Endothelial cell of umbilical vein (primary cell): ENCODE measurements at regions not wholly inside any gene's neighbourhood (a gene's known extent, or its start where the extent isn't known, plus 50 kb on each side); places are given as distances from the start of the nearest gene placed in this dataset.

Source experiments
- BruUV-seq: library from RNA; stranded (reverse); fragments of 400-500 nt; replicated peaks from 2 replicates; lab custom pipeline; 2021; lab: Mats Ljungman, UMichigan
- CTCF ChIA-PET: fragments of 300-600, 350-600 bp; sonication (Branson Sonifier 250); formaldehyde crosslinking; loops from one replicate; lab custom pipeline; 2021; ENCODE audit warnings: antibody characterized with exemption, inconsistent platforms; lab: Charles Lee
- POLR2A ChIA-PET: fragments of 300-600, 350-600 bp; sonication (Branson Sonifier 250); formaldehyde crosslinking; loops from one replicate; lab custom pipeline; 2021; ENCODE audit warnings: antibody characterized with exemption, inconsistent platforms; lab: Charles Lee
- DNase-seq: peaks from one replicate; pipeline ENCODE4 v3.0.0-alpha.2; 2011; ENCODE audit warnings: low read depth, low spot score
- FAIRE-seq: peaks from 2 replicates; lab custom pipeline; 2011; peaks lifted over from hg19 to GRCh38; lab: Jason Lieb, UNC
- H2AFZ ChIP-seq: 2 replicates; pipeline ENCODE4 v1.6.0; 2012; ENCODE audit warnings: low read depth, low read length, control low read depth, inconsistent platforms
- H3K27ac ChIP-seq: 2 replicates; pipeline ENCODE4 v1.5.1; 2011; ENCODE audit warnings: low read depth, mild to moderate bottlenecking, control low read depth, low read length, moderate library complexity; ENCODE audit not compliant: insufficient read depth
- H3K27me3 ChIP-seq, 2 experiments: 2 replicates each; pipeline versions ENCODE4 v1.6.0 to v1.6.1; 2011; ENCODE audit warnings: low read length in 2 of 2, mixed read lengths in 1 of 2; ENCODE audit not compliant: control insufficient read depth in 2 of 2, insufficient read depth in 2 of 2
- H3K36me3 ChIP-seq, 2 experiments: 2 replicates in 1 of 2; 3 replicates in 1 of 2; pipeline ENCODE4 v1.5.1; 2011; ENCODE audit warnings: low read length in 2 of 2, mild to moderate bottlenecking in 1 of 2, moderate library complexity in 1 of 2; ENCODE audit not compliant: control insufficient read depth in 2 of 2, insufficient read depth in 2 of 2; ENCODE audit errors: extremely low read depth in 1 of 2
- H3K4me1 ChIP-seq: 3 replicates; pipeline ENCODE4 v1.5.1; 2011; ENCODE audit warnings: mild to moderate bottlenecking, low read length; ENCODE audit not compliant: control insufficient read depth, insufficient read depth; ENCODE audit errors: extremely low read depth
- H3K4me2 ChIP-seq: 2 replicates; pipeline ENCODE4 v1.6.1; 2011; ENCODE audit warnings: low read length, control low read depth, mixed read lengths; ENCODE audit not compliant: insufficient read depth
- H3K4me3 ChIP-seq, 3 experiments: fragments of 200-600 bp in 1 of 3; sonication (generic), shearing (Covaris generic) in 1 of 3; replicated peaks in 1 of 3; 2 replicates each; pipeline ENCODE4 v1.5.1; 2011 to 2016; ENCODE audit warnings: control low read depth in 3 of 3, low read length in 3 of 3, mild to moderate bottlenecking in 2 of 3, inconsistent platforms in 1 of 3, low read depth in 1 of 3, moderate library complexity in 1 of 3; ENCODE audit not compliant: insufficient read depth in 1 of 3
- H3K79me2 ChIP-seq: 2 replicates; pipeline ENCODE4 v1.6.0; 2012; ENCODE audit warnings: low read length, inconsistent platforms; ENCODE audit not compliant: control insufficient read depth, insufficient read depth
- H3K9ac ChIP-seq: replicated peaks from 2 replicates; pipeline ENCODE3; 2011; ENCODE audit warnings: low read length, control low read depth; ENCODE audit not compliant: insufficient read depth; ENCODE audit errors: extremely low read depth
- H3K9me1 ChIP-seq: replicated peaks from 3 replicates; pipeline ENCODE4 v1.6.0; 2011; ENCODE audit warnings: mild to moderate bottlenecking, low read length; ENCODE audit not compliant: control insufficient read depth, insufficient read depth; ENCODE audit errors: extremely low read depth
- H3K9me3 ChIP-seq: replicated peaks from 2 replicates; pipeline ENCODE4 v1.5.1; 2012; ENCODE audit warnings: low read length, inconsistent platforms; ENCODE audit not compliant: control insufficient read depth, insufficient read depth
- H4K20me1 ChIP-seq: replicated peaks from 2 replicates; pipeline ENCODE3; 2011; ENCODE audit warnings: mild to moderate bottlenecking, low read length; ENCODE audit not compliant: control insufficient read depth, insufficient read depth; ENCODE audit errors: extremely low read depth
- CTCF ChIP-seq, 2 donors: IDR thresholded peaks; 1 replicate in 1 of 2; 2 replicates in 1 of 2; pipeline ENCODE4 v1.5.1; 2011; ENCODE audit warnings: low read length in 2 of 2, mild to moderate bottlenecking in 2 of 2, moderate library complexity in 2 of 2, control low read depth in 1 of 2, inconsistent platforms in 1 of 2, low read depth in 1 of 2; ENCODE audit not compliant: insufficient read depth in 1 of 2; ENCODE audit errors: extremely low read depth in 1 of 2
- EZH2 ChIP-seq: IDR thresholded peaks from 2 replicates; pipeline ENCODE4 v1.6.1; 2012; ENCODE audit warnings: borderline replicate concordance, low read depth, mild to moderate bottlenecking, moderate library complexity, low read length, inconsistent platforms; ENCODE audit not compliant: severe bottlenecking
- FOS ChIP-seq: IDR thresholded peaks from 2 replicates; pipeline ENCODE4 v1.6.1; 2011; ENCODE audit warnings: mild to moderate bottlenecking, low read length, moderate library complexity, borderline replicate concordance; ENCODE audit not compliant: insufficient read depth
- GATA2 ChIP-seq: IDR thresholded peaks from 2 replicates; pipeline ENCODE4 v1.7.0; 2011; ENCODE audit warnings: low read depth, mild to moderate bottlenecking, moderate library complexity, mixed read lengths, low read length; ENCODE audit not compliant: insufficient read length, insufficient read depth
- JUN ChIP-seq: IDR thresholded peaks from 2 replicates; pipeline ENCODE4 v1.6.1; 2011; ENCODE audit warnings: borderline replicate concordance, low read depth; ENCODE audit not compliant: insufficient read length, insufficient read depth
- MAX ChIP-seq: IDR thresholded peaks from 2 replicates; pipeline ENCODE4 v1.6.1; 2011; ENCODE audit not compliant: insufficient read depth, insufficient read length
- MYC ChIP-seq: IDR thresholded peaks from one replicate; pipeline ENCODE4 v1.6.1; 2011; ENCODE audit warnings: mild to moderate bottlenecking, low read depth, low read length
- POLR2A ChIP-seq: IDR thresholded peaks from 2 replicates; pipeline ENCODE4 v1.6.1; 2012; ENCODE audit warnings: low read depth, mild to moderate bottlenecking, control low read depth, low read length
- POLR2AphosphoS5 ChIP-seq: IDR thresholded peaks from 2 replicates; pipeline ENCODE4 v1.6.1; 2012; ENCODE audit warnings: low read depth, mild to moderate bottlenecking, control low read depth, low read length, moderate library complexity; ENCODE audit not compliant: insufficient read depth
- dilution Hi-C: fragments of 300-500 bp; cut with MboI; formaldehyde crosslinking; loops from one replicate; pipeline ENCODE4 v1.15.0; 2019; ENCODE audit warnings: low sequenced_read_pairs; ENCODE audit not compliant: extremely low pct_ligation_motif_present
- intact Hi-C: fragments of 100-400 bp; cut with micrococcal nuclease; formaldehyde crosslinking; loops from one replicate; pipeline ENCODE4 v1.10.0; 2022

- intact Hi-C loops (no loop called here), dilution Hi-C loops (no loop called here)
- no peaks in the 10 kb centered on the region for H3K36me3 ChIP-seq
- TF ChIP-seq JUN = no peak
- no peak for TF ChIP-seq POLR2A
- no peak for TF ChIP-seq MYC
- TF ChIP-seq CTCF (IDR thresholded peaks at IDR 0.05; ENCODE audit: extremely low read depth in 1 of 2, insufficient read depth in 1 of 2, low read depth in 1 of 2, low read length in 2 of 2) = no peak
- no peak for TF ChIP-seq POLR2AphosphoS5
- TF ChIP-seq GATA2 = no peak
- TF ChIP-seq FOS = no peak
- TF ChIP-seq MAX = no peak
- no peak for TF ChIP-seq EZH2
- H3K9me1 ChIP-seq = no peaks in the 10 kb centered on the region
- FAIRE-seq (no peak), DNase-seq (no peak)
- ChIA-PET POLR2A (interaction anchor here (0.6 kb wide), 1 partner anchor 298 kb away, joined by 3 read pairs; no protein-coding TSS in a partner anchor), CTCF (no interaction called here)
- H2AFZ ChIP-seq = no peak overlapping the region
- no peaks in the 10 kb centered on the region for H3K79me2 ChIP-seq
- no peak overlapping the region for H3K4me3 ChIP-seq
- H3K27me3 ChIP-seq = no peaks in the 10 kb centered on the region
- H3K9ac ChIP-seq = no peak overlapping the region
- H3K4me1 ChIP-seq = peaks cover 8% of the 10 kb centered on the region
- H3K27ac ChIP-seq = no peak overlapping the region
- H4K20me1 ChIP-seq = no peaks in the 10 kb centered on the region
- no peaks in the 10 kb centered on the region for H3K9me3 ChIP-seq
- BruUV-seq = no TSS peak
- H3K4me2 ChIP-seq = no peak overlapping the region
These were observed 486.9 kb upstream of the ADAMTS9 start for GRCh38 chr3:65174713-65175112.
